ENCODE measurements at regions not wholly inside any gene's neighbourhood (a gene's known extent, or its start where the extent isn't known, plus 50 kb on each side); places are given as distances from the start of the nearest gene placed in this dataset.

- TF ChIP-seq, protein P1, sequence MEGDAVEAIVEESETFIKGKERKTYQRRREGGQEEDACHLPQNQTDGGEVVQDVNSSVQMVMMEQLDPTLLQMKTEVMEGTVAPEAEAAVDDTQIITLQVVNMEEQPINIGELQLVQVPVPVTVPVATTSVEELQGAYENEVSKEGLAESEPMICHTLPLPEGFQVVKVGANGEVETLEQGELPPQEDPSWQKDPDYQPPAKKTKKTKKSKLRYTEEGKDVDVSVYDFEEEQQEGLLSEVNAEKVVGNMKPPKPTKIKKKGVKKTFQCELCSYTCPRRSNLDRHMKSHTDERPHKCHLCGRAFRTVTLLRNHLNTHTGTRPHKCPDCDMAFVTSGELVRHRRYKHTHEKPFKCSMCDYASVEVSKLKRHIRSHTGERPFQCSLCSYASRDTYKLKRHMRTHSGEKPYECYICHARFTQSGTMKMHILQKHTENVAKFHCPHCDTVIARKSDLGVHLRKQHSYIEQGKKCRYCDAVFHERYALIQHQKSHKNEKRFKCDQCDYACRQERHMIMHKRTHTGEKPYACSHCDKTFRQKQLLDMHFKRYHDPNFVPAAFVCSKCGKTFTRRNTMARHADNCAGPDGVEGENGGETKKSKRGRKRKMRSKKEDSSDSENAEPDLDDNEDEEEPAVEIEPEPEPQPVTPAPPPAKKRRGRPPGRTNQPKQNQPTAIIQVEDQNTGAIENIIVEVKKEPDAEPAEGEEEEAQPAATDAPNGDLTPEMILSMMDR (IDR thresholded peaks at IDR 0.05) = no peak
- TF ChIP-seq POLR2A (IDR thresholded peaks at IDR 0.05) = no peak
These were observed 71.2 kb upstream of the ADGRE5 start for GRCh38 chr19:14310055-14310454.
